Activated naive CD4-positive, alpha-beta T cell treated with Interleukin-2 at 50 U/mL for 16 hours (primary cell): ENCODE measurements at regions not wholly inside any gene's neighbourhood (a gene's known extent, or its start where the extent isn't known, plus 50 kb on each side); places are given as distances from the start of the nearest gene placed in this dataset.
"Not testable (repeated sequence)": the region's sequence is repeated elsewhere in the genome, so short reads cannot be mapped to it uniquely, and the experiment has no call there.

Experiments used
- DNase-seq: peaks from one replicate; pipeline ENCODE4 v3.0.0-alpha.2; 2020

DNA sequence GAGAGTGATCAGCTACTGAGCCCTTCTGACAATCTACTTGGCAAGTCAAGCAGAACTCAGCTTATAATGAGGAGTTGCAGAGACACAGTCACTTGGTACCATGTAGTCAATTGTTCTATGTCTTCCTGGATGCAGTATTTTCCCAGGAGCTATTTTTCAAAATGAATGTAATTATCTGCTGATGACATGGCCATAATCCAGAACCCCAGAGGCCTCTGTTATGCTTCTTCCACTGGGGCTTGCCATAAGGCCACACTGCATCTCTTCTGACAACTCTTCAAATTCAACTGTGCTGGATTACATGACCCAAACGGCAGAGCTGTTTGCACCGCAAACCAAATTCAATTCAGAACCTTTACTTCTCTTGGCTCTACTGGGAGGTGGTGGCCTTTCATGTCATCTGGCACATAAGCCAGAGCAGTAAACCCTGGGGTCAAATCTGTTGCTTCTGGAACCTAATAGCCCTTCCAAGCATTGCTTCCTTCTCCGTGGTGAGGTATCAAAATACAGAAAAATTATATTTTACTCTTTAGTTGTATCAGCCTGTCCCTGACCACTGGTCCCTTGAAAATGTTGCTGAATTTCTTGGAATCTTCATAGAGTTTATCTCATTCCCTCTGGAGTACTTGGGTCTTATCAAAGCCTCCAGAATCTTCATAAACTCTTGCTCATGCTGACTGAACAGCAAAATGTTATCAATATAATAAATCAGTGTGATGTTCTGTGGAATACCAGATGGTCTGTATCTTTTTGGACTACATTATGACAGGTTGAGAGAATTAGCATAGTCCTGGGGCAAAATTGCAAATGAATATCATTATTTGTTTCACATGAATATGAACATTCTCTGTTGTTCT, 79.4 kb upstream of the DCN start:
- DNase-seq = no peak

GRCh38 chr12:91256411-91256810, 73.8 kb upstream of the DCN start:
- no peak for DNase-seq

- no peak for DNase-seq
Observed at GRCh38 chr12:91252341-91252740, 69.7 kb upstream of the DCN start.

- DNase-seq = no peak
Observed at GRCh38 chr12:91250273-91250665, 67.7 kb upstream of the DCN start.

DNA sequence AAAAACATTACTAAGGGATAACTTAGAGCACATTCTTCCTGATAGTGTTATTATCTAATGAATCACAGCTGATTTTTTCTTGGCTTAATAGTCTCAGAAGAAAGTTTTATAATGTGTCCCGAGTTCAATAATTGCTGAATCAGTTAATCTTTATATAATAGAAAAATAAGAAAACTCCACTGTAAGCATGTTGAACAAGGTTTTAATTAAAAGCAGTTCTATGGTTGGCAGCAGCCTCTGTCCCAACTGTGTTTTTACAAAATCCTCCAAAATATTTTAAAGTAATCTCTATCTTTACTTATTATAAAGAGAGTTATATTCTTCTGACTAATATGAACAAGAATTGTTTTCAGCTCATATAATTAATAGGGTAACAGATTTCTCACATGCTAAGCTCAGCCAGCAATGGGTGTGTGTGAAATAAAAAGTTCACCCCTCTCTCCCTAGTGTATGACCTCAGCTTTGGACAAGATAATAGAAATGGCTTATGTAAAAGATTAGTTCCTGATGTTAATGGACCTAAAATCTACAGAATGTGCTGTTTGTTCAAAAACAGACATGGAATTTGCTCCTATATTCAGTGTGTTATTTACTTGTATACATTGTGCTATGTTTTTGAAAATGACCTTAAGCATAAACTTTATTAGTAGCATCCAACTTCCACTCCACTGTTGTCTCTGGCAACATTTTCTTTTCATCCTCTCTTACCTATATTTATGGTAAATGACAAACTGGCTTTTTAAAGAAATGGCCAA, 67.1 kb upstream of the DCN start:
- DNase-seq = no peak

DNA sequence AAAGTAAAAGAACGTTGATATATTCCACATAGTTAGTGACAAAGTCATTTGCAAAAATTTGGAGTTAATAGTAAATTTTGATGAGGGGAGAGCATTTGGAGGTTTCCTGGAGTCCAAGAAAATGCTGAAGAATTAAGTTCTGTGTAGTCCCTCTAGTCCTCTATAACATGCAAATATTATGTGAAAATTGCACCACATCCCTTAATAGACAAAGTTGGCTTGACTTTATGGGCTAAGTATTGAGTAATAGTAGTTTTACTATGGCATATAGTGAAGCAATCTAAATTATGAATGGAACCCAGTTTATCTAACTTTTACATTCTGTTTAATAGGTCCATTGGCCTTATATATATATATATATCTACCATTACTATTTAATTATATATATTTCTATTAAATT, 66.4 kb upstream of the DCN start:
- DNase-seq = no peak

DNA sequence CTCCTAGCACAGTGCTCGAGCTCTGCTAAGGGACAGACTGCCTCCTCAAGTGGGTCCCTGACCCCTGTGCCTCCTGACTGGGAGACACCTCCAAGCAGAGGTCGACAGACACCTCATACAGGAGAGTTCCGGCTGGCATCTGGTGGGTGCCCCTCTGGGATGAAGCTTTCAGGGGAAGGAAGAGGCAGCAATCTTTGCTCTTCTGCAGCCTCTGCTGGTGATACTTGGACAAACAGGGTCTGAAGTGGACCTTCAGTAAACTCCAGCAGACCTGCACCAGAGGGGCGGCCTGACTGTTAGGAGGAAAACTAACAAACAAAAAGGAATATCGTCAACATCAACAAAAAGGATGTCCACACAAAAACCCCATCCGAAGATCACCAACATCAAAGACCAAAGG, 60.6 kb upstream of the DCN start:
- not testable (repeated sequence) for DNase-seq

GRCh38 chr12:91241756-91242155, 59.1 kb upstream of the DCN start:
- DNase-seq = no peak

- DNase-seq = no peak
Observed at GRCh38 chr12:91240386-91241095, 57.9 kb upstream of the DCN start.

DNA sequence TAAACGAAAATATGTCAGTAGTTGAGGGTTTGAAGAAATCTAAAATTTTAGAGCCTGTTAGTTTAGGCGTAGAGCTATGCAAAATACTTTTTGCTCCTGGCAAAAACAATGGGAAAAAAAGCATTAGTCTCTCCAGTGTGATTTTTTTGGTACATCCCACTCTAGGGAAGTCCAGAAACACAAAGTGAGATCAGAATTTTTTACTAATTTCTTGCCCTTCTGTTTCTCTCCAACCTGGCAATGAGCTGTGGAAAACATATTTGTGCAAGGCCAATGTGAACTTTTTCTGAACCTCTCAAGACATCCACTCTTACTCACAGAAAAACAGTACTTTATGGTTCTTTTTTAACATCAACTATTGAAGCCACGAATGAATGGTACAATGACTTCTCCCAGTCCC, 56.9 kb upstream of the DCN start:
- DNase-seq = no peak
